ENCODE measurements at regions not wholly inside any gene's neighbourhood (a gene's known extent, or its start where the extent isn't known, plus 50 kb on each side); places are given as distances from the start of the nearest gene placed in this dataset.

GRCh38 chr4:14334166-14334565 lies 668.1 kb upstream of the CPEB2 start:
- ATAC-seq, result no peak
- H3K4me2 ChIP-seq, result no peak overlapping the region

More at GRCh38 chr4:14334166-14334565, 668.1 kb upstream of the CPEB2 start:
- Mint-ChIP-seq H3K27me3 (ENCODE audit: insufficient read depth, low read depth, poor library complexity) (no peaks in the 10 kb centered on the region), H3K36me3 (ENCODE audit: low read depth) (no peaks in the 10 kb centered on the region), H3K4me1 (peaks cover 15% of the 10 kb centered on the region), H3K9me3 (no peaks in the 10 kb centered on the region), H3K27ac (no peak overlapping the region), H3K4me3 (no peak overlapping the region)
- Histone ChIP-seq H3K4me3 (no peak overlapping the region), H3K4me1 (ENCODE audit: insufficient read depth) (0 out of 2 replicates have a peak, but pooled peaks cover 1% of the 10 kb centered on the region), H3K27ac (ENCODE audit: low read depth) (no peak overlapping the region), H2AFZ (no peak overlapping the region), H3K79me2 (replicated peaks; ENCODE audit: insufficient read depth) (no peaks in the 10 kb centered on the region), H3K27me3 (ENCODE audit: insufficient read depth) (no peaks in the 10 kb centered on the region), H4K20me1 (replicated peaks; ENCODE audit: insufficient read depth) (no peaks in the 10 kb centered on the region), H3K9me2 (ENCODE audit: insufficient read depth) (0 out of 2 replicates have a peak, but pooled peaks cover 3% of the 10 kb centered on the region), H3K36me3 (ENCODE audit: insufficient read depth) (no peaks in the 10 kb centered on the region), H3F3A (replicated peaks; ENCODE audit: low read depth) (no peaks in the 10 kb centered on the region)
- DNase-seq (ENCODE audit: low spot score), result no peak
- TF ChIP-seq NANOG (IDR thresholded peaks at IDR 0.05; ENCODE audit: borderline replicate concordance), result no peak
- no peak for TF ChIP-seq ETS1 (IDR thresholded peaks at IDR 0.05)
- TF ChIP-seq POLR2AphosphoS5 (IDR thresholded peaks at IDR 0.05; ENCODE audit: low read depth), result no peak
- no peak for TF ChIP-seq ZNF114 (CRISPR knock-in tag; IDR thresholded peaks at IDR 0.05)
- no peak for TF ChIP-seq ZNF462 (CRISPR knock-in tag; IDR thresholded peaks at IDR 0.05)
- TF ChIP-seq CTCF (conservative IDR thresholded peaks at IDR 0.05; ENCODE audit: low read depth in 2 of 2), result no peak
- TF ChIP-seq JUNB (IDR thresholded peaks at IDR 0.05; ENCODE audit: unreplicated experiment), result no peak
- TF ChIP-seq STAT1 (IDR thresholded peaks at IDR 0.05; ENCODE audit: unreplicated experiment), result no peak
- no peak for TF ChIP-seq EZH2phosphoT487 (IDR thresholded peaks at IDR 0.05; ENCODE audit: unreplicated experiment)
- TF ChIP-seq EZH2 (IDR thresholded peaks at IDR 0.05; ENCODE audit: low read depth, unreplicated experiment), result no peak
- TF ChIP-seq ZNF331 (CRISPR knock-in tag; IDR thresholded peaks at IDR 0.05; ENCODE audit: low read depth), result no peak
- TF ChIP-seq CREB1 (CRISPR knock-in tag; IDR thresholded peaks at IDR 0.05; ENCODE audit: low read depth), result no peak
- TF ChIP-seq REST (IDR thresholded peaks at IDR 0.05; ENCODE audit: unreplicated experiment), result no peak

Data from GM23338 (cell line).